ENCODE measurements at regions not wholly inside any gene's neighbourhood (a gene's known extent, or its start where the extent isn't known, plus 50 kb on each side); places are given as distances from the start of the nearest gene placed in this dataset.

DNA sequence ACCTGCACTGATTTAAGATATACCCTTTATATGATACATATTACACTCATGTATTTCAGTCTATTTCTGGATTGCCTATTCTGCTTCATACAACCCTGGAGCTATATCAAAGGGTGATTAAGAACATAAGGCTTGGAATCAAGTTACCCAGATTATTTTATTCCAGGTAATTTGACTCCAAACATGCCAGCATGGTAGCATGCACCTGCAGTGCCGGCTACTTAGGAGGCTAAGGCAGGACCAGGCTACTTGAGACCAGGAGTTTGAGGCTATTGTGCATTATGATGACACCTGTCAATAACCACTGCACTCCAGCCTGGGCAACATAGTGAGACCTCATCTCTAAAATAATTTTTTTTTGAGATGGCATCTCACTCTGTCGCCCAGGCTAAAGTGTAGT is 50.4 kb upstream of the NEO1 start:
- Mint-ChIP-seq H3K36me3 (ENCODE audit: low read depth) (no peaks in the 10 kb centered on the region), H3K27me3 (peaks cover 12% of the 10 kb centered on the region), H3K4me3 (no peak overlapping the region), H3K27ac (no peak overlapping the region), H3K9me3 (no peaks in the 10 kb centered on the region), H3K4me1 (no peaks in the 10 kb centered on the region)
- ChIA-PET POLR2A (no interaction called here), CTCF (no interaction called here)
- DNase-seq = no peak

DNA sequence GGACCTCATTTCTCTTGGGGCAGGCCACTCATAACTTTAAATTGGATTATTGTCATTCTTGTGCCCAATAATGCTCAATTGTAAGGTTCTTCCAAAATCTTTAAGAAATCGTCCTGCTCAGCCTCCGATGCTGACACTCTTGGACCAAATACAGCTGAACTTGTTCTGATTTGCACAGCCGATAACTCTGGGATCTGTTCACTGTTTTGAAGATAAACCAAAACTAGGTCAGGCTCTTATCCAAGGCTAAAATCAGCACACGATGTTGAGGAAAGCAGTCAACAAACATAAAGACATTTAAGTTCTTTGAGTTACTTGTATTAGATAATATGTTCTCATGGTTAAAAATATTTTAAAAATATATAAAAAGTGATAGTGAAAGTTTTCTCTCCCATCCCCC is 52.0 kb upstream of the NEO1 start:
- peaks cover 14% of the 10 kb centered on the region for H3K27me3 Mint-ChIP-seq
- H3K4me1 Mint-ChIP-seq = no peaks in the 10 kb centered on the region
- no peaks in the 10 kb centered on the region for H3K9me3 Mint-ChIP-seq
- ChIA-PET CTCF (no interaction called here), POLR2A (no interaction called here)
- no peak for DNase-seq
- no peak overlapping the region for H3K4me3 Mint-ChIP-seq
- H3K36me3 Mint-ChIP-seq (ENCODE audit: low read depth) = no peaks in the 10 kb centered on the region
- no peak overlapping the region for H3K27ac Mint-ChIP-seq

DNA sequence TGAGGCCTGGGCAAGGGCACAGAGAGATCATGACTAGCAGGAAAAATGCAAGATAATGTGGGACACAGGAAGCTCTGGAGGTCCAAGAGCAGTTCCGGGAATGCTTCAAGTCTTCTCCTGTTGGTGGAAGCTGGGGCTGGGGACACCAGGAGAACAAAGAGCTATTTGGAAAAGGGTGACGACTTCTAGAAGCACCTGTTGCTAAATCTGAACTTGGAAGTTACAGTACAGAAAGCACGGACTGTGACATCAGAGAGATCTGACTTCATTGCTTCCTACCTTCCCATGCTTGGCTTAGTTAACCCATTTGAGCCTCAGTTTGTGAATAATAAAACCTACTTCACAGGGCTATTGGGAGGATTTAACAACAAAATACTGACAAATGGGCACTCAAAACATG is 52.7 kb upstream of the NEO1 start:
- no peak overlapping the region for H3K27ac Mint-ChIP-seq
- no peak overlapping the region for H3K4me3 Mint-ChIP-seq
- H3K4me1 Mint-ChIP-seq = no peaks in the 10 kb centered on the region
- no peaks in the 10 kb centered on the region for H3K36me3 Mint-ChIP-seq (ENCODE audit: low read depth)
- H3K27me3 Mint-ChIP-seq = peaks cover 14% of the 10 kb centered on the region
- no peak for DNase-seq
- ChIA-PET POLR2A (no interaction called here), CTCF (no interaction called here)
- no peaks in the 10 kb centered on the region for H3K9me3 Mint-ChIP-seq

DNA sequence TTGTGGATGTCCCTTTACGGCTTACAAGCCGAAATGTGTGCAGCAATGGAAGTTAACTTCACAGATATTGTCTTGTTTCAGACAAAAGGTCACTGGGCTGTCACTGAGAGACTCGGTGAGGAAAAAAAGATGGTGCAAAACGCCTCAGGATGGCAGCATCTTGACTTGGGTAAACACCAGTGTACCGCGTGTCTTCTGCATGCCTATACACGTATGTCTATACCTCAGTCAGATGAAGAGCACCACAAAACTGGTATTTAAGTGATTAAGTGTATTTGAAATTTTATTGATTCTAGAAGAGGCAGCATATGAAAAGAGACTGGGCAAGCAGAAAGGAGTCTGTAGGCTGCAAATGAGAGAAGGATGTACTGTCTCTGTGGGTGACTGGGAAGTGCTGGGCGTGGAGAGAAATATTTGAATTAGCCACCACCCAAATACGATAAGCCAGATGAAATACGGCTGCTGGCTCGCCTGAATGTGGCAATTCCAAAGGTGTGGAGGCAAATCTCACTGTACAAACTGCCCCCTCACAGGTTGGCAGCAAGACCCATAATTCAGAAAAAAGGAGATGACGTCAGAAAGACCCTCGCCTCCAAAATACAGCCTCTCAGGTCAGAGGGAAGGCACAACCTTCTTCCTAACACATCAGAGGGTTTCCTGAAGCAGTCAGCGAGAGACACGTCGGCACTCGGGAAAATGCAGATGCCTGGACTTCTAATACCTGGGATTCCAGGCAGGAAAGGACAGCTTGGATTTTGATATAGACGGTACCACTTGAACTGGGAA is 53.4 kb upstream of the NEO1 start:
- Mint-ChIP-seq H3K9me3 (no peaks in the 10 kb centered on the region), H3K4me3 (no peak overlapping the region), H3K4me1 (no peaks in the 10 kb centered on the region), H3K27ac (no peak overlapping the region), H3K27me3 (peaks cover 14% of the 10 kb centered on the region), H3K36me3 (ENCODE audit: low read depth) (no peaks in the 10 kb centered on the region)
- ChIA-PET POLR2A (no interaction called here), CTCF (interaction anchor here (0.6 kb wide), 1 partner anchor 165 kb away, joined by 3 read pairs; no protein-coding TSS in a partner anchor)
- DNase-seq = no peak

DNA sequence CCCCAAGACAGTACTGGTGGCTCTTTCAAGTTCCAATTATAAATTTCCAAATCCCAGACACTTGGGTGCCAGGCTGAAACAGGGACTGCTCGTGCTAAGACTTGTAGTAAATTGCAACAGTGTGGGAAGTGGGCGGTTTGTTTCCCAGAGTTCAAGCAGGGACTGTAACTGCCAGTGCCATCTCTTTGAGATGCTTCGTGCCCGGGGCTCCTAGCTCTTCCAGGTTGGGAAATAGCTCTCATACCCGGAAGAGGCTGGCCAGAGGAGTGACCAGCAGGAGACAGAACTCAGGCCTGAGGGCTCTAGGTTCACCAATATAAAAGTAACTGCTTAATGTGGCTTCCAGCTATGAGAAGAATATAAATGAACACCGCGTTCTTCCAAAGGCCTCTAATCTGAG is 54.0 kb upstream of the NEO1 start:
- H3K4me3 Mint-ChIP-seq = no peak overlapping the region
- H3K27me3 Mint-ChIP-seq = peaks cover 14% of the 10 kb centered on the region
- DNase-seq = no peak
- H3K4me1 Mint-ChIP-seq = no peaks in the 10 kb centered on the region
- H3K27ac Mint-ChIP-seq = no peak overlapping the region
- CTCF ChIA-PET = interaction anchor here (0.6 kb wide), 1 partner anchor 166 kb away, joined by 3 read pairs; no protein-coding TSS in a partner anchor
- H3K9me3 Mint-ChIP-seq = no peaks in the 10 kb centered on the region
- POLR2A ChIA-PET = no interaction called here
- no peaks in the 10 kb centered on the region for H3K36me3 Mint-ChIP-seq (ENCODE audit: low read depth)

DNA sequence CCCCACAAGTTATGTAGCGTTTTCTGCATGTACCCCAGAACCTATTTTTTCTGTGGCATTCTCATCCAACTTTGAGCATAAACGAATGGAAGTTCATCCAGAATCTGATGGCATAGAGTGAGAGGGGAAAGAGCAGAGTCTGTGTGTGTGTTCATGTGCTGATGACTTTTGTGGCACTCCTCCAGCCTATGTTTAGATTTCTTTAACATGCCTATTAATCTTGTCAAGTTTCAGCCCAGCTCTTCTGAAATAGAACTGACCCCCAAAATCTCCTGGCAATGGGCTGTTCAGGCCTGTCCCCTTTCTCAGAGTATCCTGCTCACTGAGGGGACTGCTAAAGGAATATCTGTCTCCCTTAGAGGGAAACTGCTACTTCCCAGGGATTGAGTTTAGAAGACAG is 56.4 kb upstream of the NEO1 start:
- peaks cover 14% of the 10 kb centered on the region for H3K27me3 Mint-ChIP-seq
- no peak for DNase-seq
- POLR2A ChIA-PET = no interaction called here
- no peaks in the 10 kb centered on the region for H3K9me3 Mint-ChIP-seq
- H3K27ac Mint-ChIP-seq = no peak overlapping the region
- CTCF ChIA-PET = no interaction called here
- no peak overlapping the region for H3K4me3 Mint-ChIP-seq
- H3K4me1 Mint-ChIP-seq = no peaks in the 10 kb centered on the region
- H3K36me3 Mint-ChIP-seq (ENCODE audit: low read depth) = no peaks in the 10 kb centered on the region

DNA sequence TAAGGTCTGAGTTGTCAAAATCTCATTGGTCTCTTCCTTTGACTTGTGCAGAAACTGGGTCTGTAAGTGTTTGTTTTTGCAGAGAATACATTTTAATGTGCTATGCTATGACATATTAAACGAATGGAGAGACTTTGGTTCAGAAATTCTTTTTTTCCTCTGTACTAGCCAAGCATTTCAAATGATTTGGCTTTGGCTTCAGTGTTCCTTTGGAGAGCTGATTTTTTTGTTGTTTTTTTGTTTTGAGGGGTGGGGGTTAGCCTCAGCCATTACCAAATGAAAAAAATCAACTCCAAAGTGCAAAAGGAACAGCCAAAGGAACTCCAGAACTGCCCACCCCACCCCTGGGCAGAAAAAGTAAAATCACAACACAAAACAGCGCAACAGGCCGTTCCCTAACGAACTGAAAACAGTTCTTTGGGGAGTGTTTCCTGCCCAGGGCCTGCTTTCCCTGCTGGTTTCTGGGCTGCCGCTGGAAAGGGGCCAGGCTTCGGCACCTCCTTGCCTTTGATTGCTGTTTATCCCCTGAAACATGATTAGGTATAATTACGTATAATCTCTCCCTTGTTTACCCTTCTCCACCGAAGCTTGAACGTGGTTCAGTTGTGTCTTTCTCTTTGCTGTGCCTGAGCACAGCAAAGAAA is 57.6 kb upstream of the NEO1 start:
- DNase-seq = no peak
- ChIA-PET CTCF (no interaction called here), POLR2A (no interaction called here)
- H3K36me3 Mint-ChIP-seq (ENCODE audit: low read depth) = no peaks in the 10 kb centered on the region
- no peaks in the 10 kb centered on the region for H3K4me1 Mint-ChIP-seq
- no peak overlapping the region for H3K4me3 Mint-ChIP-seq
- no peak overlapping the region for H3K27ac Mint-ChIP-seq
- peaks cover 14% of the 10 kb centered on the region for H3K27me3 Mint-ChIP-seq
- no peaks in the 10 kb centered on the region for H3K9me3 Mint-ChIP-seq

DNA sequence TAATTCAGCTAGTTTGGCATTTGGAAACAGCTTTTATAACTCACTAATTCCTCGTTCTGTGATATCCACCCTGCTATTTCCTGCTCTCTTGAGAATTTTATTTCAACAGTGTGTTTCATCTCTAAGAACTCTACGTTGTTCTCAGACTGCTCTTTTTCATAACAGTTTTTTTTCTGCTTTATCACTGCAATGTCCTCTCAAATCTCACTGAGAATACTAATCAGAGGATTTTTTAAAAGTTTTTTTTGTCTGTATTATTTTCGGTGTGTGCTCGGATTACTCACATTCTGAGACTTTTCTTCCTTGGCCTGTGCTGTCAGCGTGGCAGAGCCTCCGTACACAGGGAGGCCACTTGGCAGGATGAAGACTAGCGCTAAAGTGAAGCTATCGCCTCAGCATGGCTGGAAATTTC is 59.4 kb upstream of the NEO1 start:
- POLR2A ChIA-PET = no interaction called here
- Mint-ChIP-seq H3K4me1 (no peaks in the 10 kb centered on the region), H3K9me3 (no peaks in the 10 kb centered on the region), H3K27ac (no peak overlapping the region), H3K27me3 (peaks cover 8% of the 10 kb centered on the region), H3K36me3 (ENCODE audit: low read depth) (no peaks in the 10 kb centered on the region), H3K4me3 (no peak overlapping the region)
- no peak for DNase-seq
- CTCF ChIA-PET = no interaction called here

DNA sequence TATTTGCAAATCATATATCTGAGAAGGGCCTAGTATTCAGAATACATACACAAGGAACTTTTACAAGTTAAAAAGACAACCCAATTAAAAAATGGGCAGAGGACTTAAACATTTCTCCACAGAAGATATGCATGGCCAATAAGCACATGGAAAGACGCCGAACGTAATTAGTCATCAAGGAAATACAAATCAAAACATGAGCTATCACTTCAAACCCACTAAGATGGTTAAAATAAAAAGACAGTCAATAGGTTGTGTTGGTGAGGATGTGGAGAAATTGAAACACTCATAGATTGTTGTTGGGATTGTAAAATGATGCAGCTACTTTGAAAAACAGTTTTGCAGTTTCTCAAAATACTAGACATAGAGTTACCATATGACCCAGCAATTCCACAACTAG is 61.2 kb upstream of the NEO1 start:
- H3K9me3 Mint-ChIP-seq = no peaks in the 10 kb centered on the region
- H3K4me1 Mint-ChIP-seq = no peaks in the 10 kb centered on the region
- DNase-seq = no peak
- POLR2A ChIA-PET = no interaction called here
- no peak overlapping the region for H3K27ac Mint-ChIP-seq
- CTCF ChIA-PET = no interaction called here
- H3K27me3 Mint-ChIP-seq = peaks cover 15% of the 10 kb centered on the region
- H3K36me3 Mint-ChIP-seq (ENCODE audit: low read depth) = no peaks in the 10 kb centered on the region
- H3K4me3 Mint-ChIP-seq = no peak overlapping the region

DNA sequence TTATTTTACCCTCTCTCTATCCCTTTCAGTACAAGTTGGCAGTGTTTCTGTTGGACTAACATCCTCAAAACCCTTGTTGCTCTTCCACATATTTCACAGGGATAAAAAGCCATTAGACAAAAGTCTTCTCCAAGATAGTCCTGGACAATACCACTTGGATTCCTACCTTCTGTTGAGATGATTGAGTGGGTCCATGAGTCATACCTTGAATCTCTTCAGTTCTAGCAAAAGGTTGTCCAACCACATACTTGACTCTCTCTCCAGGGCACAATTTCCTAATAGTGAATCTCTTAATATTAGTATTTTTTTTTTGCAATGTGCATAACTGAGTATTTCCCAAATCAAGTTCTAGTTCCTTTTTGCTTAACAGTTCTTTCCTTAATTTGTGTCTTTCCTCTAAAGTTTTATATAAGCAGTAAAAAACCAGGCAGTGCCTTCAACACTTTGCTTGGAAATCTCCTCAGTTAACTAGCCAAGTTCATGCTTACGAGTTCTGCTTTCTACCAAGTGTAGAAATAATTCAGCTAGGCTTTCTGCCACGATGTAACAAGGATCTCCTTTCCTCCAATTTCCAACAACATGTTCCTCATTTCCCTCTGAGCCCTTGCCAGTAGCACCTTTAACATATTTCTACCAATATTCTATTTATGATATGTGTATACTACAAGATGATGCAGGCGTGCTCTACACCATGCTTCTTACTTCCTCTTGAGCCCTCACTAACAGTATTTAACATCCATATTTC is 68.3 kb upstream of the NEO1 start:
- Mint-ChIP-seq H3K27me3 (peaks cover 34% of the 10 kb centered on the region), H3K36me3 (ENCODE audit: low read depth) (no peaks in the 10 kb centered on the region)

DNA sequence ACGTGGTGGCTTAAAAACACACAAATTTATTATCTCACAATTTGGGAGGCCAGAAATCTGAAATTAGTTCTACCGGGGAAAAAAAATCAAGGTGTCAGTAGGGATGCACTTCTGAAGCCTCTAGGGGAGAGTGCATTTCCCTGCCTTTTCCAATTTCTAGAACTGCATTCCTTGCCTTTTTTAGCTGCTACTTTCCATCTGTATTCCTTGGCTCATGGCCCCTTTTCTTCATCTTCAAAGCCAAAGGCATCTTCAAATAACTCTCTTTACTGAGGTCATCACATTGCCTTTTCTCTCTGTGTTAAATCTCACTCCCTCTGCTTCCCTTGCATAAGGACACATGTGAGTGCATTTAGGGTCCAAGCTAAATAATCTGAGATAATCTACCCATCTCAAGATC is 69.5 kb upstream of the NEO1 start:
- no peak for DNase-seq
- no peak overlapping the region for H3K4me3 Mint-ChIP-seq
- no peak overlapping the region for H3K27ac Mint-ChIP-seq
- H3K36me3 Mint-ChIP-seq (ENCODE audit: low read depth) = no peaks in the 10 kb centered on the region
- H3K27me3 Mint-ChIP-seq = peaks cover 36% of the 10 kb centered on the region
- no peaks in the 10 kb centered on the region for H3K4me1 Mint-ChIP-seq
- H3K9me3 Mint-ChIP-seq = no peaks in the 10 kb centered on the region
- CTCF ChIA-PET = no interaction called here
- POLR2A ChIA-PET = no interaction called here

More for the DNA sequence above, 68.3 kb upstream of the NEO1 start:
- no peak for DNase-seq
- Mint-ChIP-seq H3K27ac (no peak overlapping the region), H3K4me3 (no peak overlapping the region), H3K4me1 (no peaks in the 10 kb centered on the region), H3K9me3 (no peaks in the 10 kb centered on the region)
- CTCF ChIA-PET = interaction anchor here (0.6 kb wide), 1 partner anchor 85 kb away, joined by 6 read pairs; no protein-coding TSS in a partner anchor
- POLR2A ChIA-PET = no interaction called here

DNA sequence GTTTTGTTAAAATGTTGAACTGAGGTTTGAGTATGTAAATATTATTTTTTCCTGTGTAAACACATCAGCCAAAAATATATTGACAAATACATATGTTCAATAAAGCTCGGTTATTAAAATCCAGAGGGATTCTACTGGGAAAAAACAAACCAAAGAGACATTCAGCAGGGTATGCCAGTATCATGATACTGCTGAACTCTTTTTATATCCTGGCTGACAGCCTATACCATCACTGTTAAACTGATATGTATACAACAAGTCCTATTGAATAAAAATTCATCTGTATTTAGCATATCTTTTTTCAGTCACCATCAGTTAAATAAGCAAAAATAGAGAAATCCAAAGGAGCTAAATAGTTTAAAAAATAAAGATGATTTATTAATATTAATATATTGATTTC is 71.6 kb upstream of the NEO1 start:
- Mint-ChIP-seq H3K36me3 (ENCODE audit: low read depth) (no peaks in the 10 kb centered on the region), H3K9me3 (no peaks in the 10 kb centered on the region), H3K4me3 (no peak overlapping the region), H3K27ac (no peak overlapping the region), H3K4me1 (no peaks in the 10 kb centered on the region), H3K27me3 (peaks cover 23% of the 10 kb centered on the region)
- DNase-seq = no peak
- ChIA-PET POLR2A (no interaction called here), CTCF (no interaction called here)

DNA sequence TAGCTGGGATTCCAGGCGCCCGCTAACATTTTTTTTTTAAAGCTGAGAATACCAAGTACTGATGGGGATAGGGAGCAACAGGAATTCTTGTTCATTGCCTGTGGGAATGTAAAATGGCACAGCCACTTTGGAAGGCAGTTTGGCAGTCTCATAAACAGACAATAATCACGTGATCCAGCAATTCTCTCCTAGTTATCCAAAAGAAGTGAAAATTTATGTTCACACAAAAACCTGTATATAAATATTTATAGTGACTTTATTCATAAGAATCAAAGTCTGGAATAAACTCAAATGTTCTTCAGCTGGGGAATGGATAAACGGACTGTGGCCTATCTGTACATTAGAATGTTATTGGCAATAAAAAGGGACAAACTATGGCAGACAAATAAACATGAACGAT is 72.5 kb upstream of the NEO1 start:
- Mint-ChIP-seq H3K4me1 (no peaks in the 10 kb centered on the region), H3K27ac (no peak overlapping the region), H3K9me3 (no peaks in the 10 kb centered on the region), H3K36me3 (ENCODE audit: low read depth) (no peaks in the 10 kb centered on the region), H3K4me3 (no peak overlapping the region), H3K27me3 (peaks cover 21% of the 10 kb centered on the region)
- DNase-seq = no peak
- CTCF ChIA-PET = no interaction called here
- POLR2A ChIA-PET = no interaction called here

Measured in activated CD4-positive, alpha-beta T cell treated with anti-CD3 and anti-CD28 coated beads, Interleukin-2, amount 10 ng/mL, durations not matched to agents 7 days and 5 days (primary cell).